G401 (cell line): ENCODE measurements at regions not wholly inside any gene's neighbourhood (a gene's known extent, or its start where the extent isn't known, plus 50 kb on each side); places are given as distances from the start of the nearest gene placed in this dataset.
A peak's percentile ranks its signal among the peaks of the same experiment; 100 is the strongest.

Source experiments
- DNase-seq: peaks from one replicate; pipeline ENCODE4 v3.0.0-alpha.2; 2015; ENCODE audit warnings: low spot score
- in situ Hi-C: cut with HindIII; loops from 2 replicates; pipeline ENCODE4 v1.10.0; 2016; ENCODE audit warnings: low sequenced_read_pairs, mixed read lengths

- DNase-seq: no peak
- in situ Hi-C loops: no loop called here
Observed at GRCh38 chr20:4413314-4414049, 164.4 kb upstream of the ADRA1D start.

- DNase-seq: no peak
- in situ Hi-C loops: no loop called here
Observed at GRCh38 chr20:4412216-4412615, 163.1 kb upstream of the ADRA1D start.

GRCh38 chr20:4411744-4412143, 162.7 kb upstream of the ADRA1D start:
- no peak for DNase-seq
- in situ Hi-C loops: no loop called here

GRCh38 chr20:4406627-4407026, 157.5 kb upstream of the ADRA1D start:
- in situ Hi-C loops: no loop called here
- DNase-seq: no peak

GRCh38 chr20:4401601-4402000, 152.5 kb upstream of the ADRA1D start:
- in situ Hi-C loops: no loop called here
- no peak for DNase-seq

DNA sequence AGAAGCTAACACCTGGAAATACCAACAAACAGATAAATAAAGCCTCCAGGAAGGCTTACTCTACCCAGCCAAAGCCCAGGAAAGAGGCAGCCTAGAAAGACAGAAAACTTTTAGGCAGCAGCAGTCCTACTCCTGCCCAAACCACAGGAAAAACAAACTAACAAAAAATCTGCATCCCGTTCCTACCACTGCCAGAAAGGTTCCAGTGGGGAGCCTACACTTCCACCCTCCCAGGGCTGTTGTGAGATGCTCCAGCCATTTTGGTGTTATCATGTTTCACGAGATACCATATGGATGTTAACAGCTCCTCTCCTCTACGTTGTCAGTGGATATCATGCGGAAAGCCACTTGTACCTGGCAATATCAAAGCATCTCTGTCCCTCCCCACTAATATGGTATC, 135.9 kb upstream of the ADRA1D start:
- in situ Hi-C loops: no loop called here
- DNase-seq: no peak

DNA sequence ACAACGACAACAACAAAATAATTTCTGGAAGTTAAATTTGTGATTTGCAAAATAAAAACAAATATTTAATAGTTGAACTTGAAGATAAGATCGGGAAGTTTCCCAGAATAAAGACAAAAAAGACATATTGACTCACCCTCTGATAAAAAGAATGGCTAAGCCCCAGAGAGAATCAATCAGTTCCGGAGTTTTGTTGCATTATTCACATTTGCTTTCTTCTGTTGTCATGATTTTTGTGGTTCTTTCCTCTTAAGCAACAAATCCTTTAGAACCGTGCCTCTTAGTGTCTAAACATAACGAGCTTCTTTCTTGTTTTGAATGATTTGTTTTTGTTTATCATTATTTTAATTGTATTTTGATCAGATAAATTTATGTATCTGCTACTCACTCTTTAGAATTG, 134.9 kb upstream of the ADRA1D start:
- DNase-seq: no peak
- in situ Hi-C loops: no loop called here

GRCh38 chr20:4375881-4376280, 126.8 kb upstream of the ADRA1D start:
- in situ Hi-C loops: no loop called here
- no peak for DNase-seq

DNA sequence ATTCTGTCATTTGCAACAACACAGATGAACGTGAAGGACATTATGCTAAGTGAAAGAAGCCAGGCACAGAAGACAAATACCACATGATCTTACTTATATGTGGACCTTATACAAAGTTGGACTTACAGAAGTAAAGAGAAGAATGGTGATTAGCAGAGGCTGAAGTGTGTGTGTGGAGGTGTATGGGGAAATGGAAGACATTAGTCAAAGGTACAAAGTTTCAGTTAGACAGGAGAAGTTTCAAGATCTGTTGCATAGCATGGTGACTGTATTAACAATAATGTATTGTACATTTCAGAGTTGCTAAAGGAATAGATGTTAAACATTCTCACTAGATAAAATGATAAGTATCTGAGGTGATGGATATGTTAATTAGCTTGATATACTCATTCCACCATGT, 124.4 kb upstream of the ADRA1D start:
- no peak for DNase-seq
- in situ Hi-C loops: no loop called here

GRCh38 chr20:4371623-4372251, 122.7 kb upstream of the ADRA1D start:
- in situ Hi-C loops: no loop called here
- no peak for DNase-seq

DNA sequence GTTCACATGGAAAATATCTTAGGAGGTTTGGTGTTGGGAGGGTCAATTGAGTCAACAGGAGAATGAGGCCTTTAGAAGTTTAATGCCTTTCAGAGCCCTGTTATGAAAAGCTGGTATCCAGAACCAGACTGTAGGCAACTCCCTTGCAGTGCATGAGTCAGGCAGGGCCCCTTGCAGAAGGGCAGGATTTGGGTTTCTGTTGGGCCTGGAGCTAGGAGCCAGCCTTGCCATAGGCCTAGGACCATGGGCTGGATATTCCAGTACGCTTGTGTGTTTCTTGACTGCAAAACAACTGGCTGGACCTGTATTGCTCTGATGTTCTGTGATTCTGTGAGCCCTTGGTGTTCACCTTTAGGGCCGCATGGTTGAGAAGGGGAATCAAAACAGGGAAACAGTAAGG, 121.8 kb upstream of the ADRA1D start:
- in situ Hi-C loops: no loop called here
- no peak for DNase-seq

- in situ Hi-C loops: no loop called here
- DNase-seq: no peak
Observed at GRCh38 chr20:4369798-4370124, 120.7 kb upstream of the ADRA1D start.

- peak; percentile 1 for DNase-seq
- in situ Hi-C loops: no loop called here
Observed at GRCh38 chr20:4369119-4369797, 120.2 kb upstream of the ADRA1D start.

DNA sequence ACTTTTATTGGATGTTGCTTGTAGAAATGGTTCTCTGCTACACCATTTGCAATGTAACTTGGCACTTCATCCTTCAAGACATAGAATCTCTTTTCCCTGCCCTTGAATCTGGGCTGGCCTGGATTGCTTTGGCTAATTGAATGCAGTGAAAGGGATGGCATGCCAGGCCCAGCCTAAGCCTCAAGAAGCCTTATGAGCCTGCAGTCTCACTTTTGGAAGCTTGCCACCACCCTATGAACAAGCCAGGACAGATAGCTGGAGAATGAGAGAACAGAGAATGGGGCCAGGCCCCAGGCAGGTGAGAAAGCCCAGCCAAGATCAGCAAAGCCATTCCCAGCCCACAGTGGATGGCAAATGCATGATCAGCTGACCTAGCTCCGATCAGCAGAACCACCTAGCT, 117.0 kb upstream of the ADRA1D start:
- DNase-seq: peak; percentile 1
- in situ Hi-C loops: no loop called here

GRCh38 chr20:4358552-4358951, 109.5 kb upstream of the ADRA1D start:
- no peak for DNase-seq
- in situ Hi-C loops: no loop called here

GRCh38 chr20:4352348-4352747, 103.3 kb upstream of the ADRA1D start:
- DNase-seq: no peak
- in situ Hi-C loops: no loop called here

- in situ Hi-C loops: no loop called here
- DNase-seq: no peak
Observed at GRCh38 chr20:4350096-4350495, 101.0 kb upstream of the ADRA1D start.

- in situ Hi-C loops: no loop called here
Observed at GRCh38 chr20:4344670-4345069, 95.6 kb upstream of the ADRA1D start.

GRCh38 chr20:4342609-4343008, 93.5 kb upstream of the ADRA1D start:
- in situ Hi-C loops: no loop called here
- DNase-seq: no peak

More at GRCh38 chr20:4344670-4345069, 95.6 kb upstream of the ADRA1D start:
- no peak for DNase-seq

DNA sequence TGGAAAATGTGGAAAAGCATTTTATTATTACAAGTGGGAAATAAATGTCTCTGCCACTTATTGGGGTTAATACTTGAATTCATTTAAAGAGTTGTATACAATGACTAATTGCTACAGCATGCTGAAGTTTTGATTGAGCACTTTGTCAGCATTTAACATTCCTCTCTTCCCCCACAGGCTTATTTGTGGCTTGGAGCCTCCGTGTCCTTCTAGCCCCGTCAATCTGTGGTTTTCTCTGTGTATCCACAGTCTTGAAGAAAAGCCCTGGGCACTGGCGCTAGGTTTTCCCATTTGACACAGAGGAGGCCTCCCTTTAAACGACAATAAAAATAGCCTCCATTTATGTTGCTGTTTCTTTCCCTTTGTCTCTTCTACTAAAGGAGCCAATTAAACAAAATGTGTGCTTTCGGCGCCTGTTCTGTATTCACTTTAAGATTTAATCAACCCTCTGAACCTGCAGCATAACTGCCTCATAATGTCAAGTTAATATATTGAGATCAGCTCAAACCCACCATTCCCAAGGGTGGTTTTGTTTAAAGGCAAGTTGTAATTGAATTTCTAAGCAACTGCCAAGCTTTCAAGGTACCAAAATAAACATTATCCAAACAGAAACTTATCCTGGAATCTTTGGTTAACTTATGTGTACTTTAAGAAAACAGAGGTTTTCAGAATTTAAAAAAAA, 92.9 kb upstream of the ADRA1D start:
- DNase-seq: no peak
- in situ Hi-C loops: no loop called here
